Omental fat pad (tissue), 3 donors: ENCODE measurements at regions not wholly inside any gene's neighbourhood (a gene's known extent, or its start where the extent isn't known, plus 50 kb on each side); places are given as distances from the start of the nearest gene placed in this dataset.
"Not testable (repeated sequence)": the region's sequence is repeated elsewhere in the genome, so short reads cannot be mapped to it uniquely, and the experiment has no call there.

Experiments used
- ATAC-seq: fragments of 150-250 bp; one replicate; pipeline ENCODE4 v1.9.1; 2016; ENCODE audit warnings: mild to moderate bottlenecking, moderate library complexity; ENCODE audit not compliant: low FRiP score
- DNase-seq: peaks from one replicate; pipeline ENCODE4 v3.0.0-alpha.2; 2019; ENCODE audit warnings: low spot score
- TF ChIP-seq, protein P1 (sequence below), 3 donors: fragments of 450-650 bp; IDR thresholded peaks; one replicate each; pipeline ENCODE4 v1.5.1; 2016 to 2017; ENCODE audit warnings: antibody characterized with exemption in 3 of 3, mild to moderate bottlenecking in 3 of 3, moderate library complexity in 2 of 3

DNA sequence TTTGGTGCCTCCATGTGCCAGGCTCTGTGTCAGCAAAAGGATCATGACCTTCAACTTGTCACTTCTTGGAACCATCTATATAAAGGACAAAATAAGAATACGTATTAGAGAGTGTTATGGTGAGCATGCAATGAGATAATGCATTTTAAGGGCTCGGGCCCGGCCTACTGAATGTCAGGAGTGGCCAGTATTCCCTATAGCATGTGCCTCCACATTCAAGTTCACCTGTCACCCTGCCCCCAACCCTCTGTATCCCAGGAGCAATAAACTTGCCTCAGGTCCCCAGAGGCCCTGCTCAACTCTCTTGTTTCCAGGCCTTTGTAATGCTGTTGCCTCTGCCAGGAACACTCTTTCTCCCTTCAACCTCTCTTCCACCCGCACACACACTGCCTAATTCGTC lies 90.2 kb upstream of the SLC6A11 start:
- no peak for ATAC-seq
- no peak for DNase-seq
- TF ChIP-seq, protein P1, sequence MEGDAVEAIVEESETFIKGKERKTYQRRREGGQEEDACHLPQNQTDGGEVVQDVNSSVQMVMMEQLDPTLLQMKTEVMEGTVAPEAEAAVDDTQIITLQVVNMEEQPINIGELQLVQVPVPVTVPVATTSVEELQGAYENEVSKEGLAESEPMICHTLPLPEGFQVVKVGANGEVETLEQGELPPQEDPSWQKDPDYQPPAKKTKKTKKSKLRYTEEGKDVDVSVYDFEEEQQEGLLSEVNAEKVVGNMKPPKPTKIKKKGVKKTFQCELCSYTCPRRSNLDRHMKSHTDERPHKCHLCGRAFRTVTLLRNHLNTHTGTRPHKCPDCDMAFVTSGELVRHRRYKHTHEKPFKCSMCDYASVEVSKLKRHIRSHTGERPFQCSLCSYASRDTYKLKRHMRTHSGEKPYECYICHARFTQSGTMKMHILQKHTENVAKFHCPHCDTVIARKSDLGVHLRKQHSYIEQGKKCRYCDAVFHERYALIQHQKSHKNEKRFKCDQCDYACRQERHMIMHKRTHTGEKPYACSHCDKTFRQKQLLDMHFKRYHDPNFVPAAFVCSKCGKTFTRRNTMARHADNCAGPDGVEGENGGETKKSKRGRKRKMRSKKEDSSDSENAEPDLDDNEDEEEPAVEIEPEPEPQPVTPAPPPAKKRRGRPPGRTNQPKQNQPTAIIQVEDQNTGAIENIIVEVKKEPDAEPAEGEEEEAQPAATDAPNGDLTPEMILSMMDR (IDR thresholded peaks at IDR 0.05), result no peak

DNA sequence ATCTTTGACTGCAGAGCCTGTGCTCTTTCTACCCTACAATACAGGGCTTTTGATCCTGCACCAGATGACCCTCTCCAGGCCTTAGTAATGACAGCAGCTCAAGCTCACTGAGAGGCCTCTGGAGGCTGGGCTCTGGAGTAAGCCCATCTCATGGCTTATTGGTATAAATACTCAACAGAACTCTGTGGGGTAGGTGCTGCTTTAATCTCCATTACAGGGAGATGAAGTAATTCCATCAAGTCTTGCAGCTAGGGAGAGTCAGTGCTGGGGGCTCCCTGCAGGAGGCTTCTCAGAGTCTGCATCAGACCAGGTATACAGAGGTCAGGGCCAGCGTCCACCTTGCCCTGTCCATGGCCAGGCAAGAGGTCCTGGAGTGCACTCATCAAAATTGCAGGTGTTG lies 89.2 kb upstream of the SLC6A11 start:
- TF ChIP-seq, protein P1 (IDR thresholded peaks at IDR 0.05), result no peak
- ATAC-seq (no peak), DNase-seq (no peak)

DNA sequence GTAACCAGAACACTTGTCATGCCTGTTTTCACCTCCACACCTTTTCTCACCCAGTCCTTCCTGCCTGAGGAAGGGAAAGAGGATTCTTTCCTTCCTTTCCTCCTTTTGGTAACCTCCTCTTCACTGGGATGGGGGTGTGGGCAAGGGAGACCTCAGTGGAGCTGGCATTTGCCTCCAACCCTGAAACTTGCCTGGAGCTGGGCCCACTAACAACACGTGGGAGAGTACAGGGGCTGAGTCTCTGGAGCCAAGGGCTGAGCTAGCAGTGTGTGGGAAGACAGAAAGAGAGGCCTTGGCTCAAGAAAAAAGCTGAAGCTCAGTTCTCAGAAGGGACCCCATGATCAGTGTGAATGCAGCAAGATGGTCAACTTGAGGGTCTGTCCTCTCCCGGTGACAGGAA lies 86.6 kb upstream of the SLC6A11 start:
- DNase-seq (no peak), ATAC-seq (no peak)
- TF ChIP-seq, protein P1 (IDR thresholded peaks at IDR 0.05), result no peak

DNA sequence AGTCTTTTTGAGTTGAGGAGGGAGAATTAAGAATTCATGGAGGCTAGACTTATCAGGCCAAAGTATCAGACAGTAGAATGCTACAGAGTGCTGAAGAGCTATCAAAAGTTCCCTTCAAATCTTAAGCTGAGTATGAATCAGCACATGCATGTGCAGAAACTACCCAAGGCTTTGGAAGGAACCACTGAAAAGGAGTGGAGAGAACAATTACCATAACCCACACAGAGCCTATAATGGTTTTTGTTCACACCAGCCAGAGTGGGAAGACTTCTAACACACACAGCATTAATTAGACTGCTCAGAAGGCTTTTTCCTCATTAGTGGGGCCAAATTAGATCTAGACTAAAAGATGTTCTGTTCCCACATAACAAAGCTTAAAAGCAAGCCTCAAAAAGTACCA lies 83.7 kb upstream of the SLC6A11 start:
- TF ChIP-seq, protein P1 (IDR thresholded peaks at IDR 0.05), result no peak
- ATAC-seq, result no peak
- no peak for DNase-seq

DNA sequence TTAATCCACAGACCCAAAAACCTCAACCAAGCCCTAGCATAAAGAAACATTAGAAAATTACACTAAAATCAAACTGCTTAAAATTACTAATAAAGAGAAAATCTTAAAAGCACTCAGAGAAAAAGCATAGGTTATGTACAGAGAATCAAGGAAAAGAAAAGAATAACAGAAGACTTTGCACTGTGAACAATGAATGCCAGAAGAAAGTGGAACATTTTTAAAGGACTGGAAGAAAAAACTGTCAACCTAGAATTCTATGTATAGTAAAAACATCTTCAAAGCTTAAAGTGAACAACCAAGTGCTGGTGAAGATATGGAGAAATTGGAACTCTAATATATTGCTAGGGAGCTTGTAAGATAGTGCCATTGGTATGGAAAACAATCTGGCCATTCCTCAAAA lies 82.7 kb upstream of the SLC6A11 start:
- ATAC-seq (no peak), DNase-seq (no peak)
- TF ChIP-seq, protein P1 (IDR thresholded peaks at IDR 0.05), result no peak

DNA sequence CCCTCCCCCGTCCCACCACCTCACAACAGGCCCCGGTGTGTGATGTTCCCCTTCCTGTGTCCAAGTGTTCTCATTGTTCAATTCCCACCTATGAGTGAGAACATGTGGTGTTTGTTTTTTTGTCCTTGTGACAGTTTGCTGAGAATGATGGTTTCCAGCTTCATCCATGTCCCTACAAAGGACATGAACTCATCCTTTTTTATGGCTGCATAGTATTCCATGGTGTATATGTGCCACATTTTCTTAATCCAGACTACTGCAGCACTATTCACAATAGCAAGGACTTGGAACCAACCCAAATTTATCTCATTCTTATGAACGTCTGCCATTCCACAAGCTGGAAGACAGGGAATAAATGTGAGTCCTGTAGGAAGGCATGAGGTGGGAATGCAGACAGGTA lies 79.6 kb upstream of the SLC6A11 start:
- not testable (repeated sequence) for DNase-seq

DNA sequence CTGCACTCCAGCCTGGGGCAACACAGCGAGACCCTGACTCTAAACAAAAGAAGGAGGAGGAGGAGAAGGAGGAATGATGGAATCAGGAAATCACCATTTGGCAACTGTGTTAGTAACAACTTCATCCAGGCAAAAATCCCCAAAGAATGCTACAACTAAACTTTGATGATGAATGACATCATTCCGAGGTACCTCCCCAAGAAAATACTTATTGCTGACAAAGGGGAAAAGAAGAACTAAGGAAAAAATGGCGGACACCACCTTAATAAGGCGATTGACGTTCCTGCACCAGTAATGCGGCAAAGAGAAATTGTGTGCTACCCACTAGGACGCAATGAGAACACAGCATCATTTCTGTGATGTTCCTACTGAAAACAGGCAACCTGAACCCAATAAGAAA lies 78.2 kb upstream of the SLC6A11 start:
- DNase-seq (no peak), ATAC-seq (no peak)
- TF ChIP-seq, protein P1 (IDR thresholded peaks at IDR 0.05), result no peak

More for the DNA sequence above, 79.6 kb upstream of the SLC6A11 start:
- ATAC-seq, result not testable (repeated sequence)
